A549 (cell line): ENCODE measurements at regions not wholly inside any gene's neighbourhood (a gene's known extent, or its start where the extent isn't known, plus 50 kb on each side); places are given as distances from the start of the nearest gene placed in this dataset.
"Not testable (repeated sequence)": the region's sequence is repeated elsewhere in the genome, so short reads cannot be mapped to it uniquely, and the experiment has no call there.

Experiments
- ATAC-seq, 2 experiments: fragments of 200-7000 bp in 1 of 2; fragments of >200 bp in 1 of 2; cut with Nextera tagmentation in 1 of 2; cut with Tn5 transposase in 1 of 2; 3 replicates each; pipeline versions ENCODE4 v1.8.0 to v1.9.1; 2018 to 2020; ENCODE audit warnings: mild to moderate bottlenecking in 1 of 2, moderate library complexity in 1 of 2
- CTCF ChIA-PET: fragments of 300-600 bp; sonication (Branson Sonifier 250); formaldehyde crosslinking; extraction: SDS; loops from one replicate; lab custom pipeline; 2021; ENCODE audit warnings: antibody characterized with exemption, inconsistent platforms; lab: Yijun Ruan, JAX
- POLR2A ChIA-PET: fragments of 350-600 bp; formaldehyde crosslinking; extraction: SDS; loops from one replicate; lab custom pipeline; 2021; ENCODE audit warnings: antibody characterized with exemption, inconsistent platforms; lab: Yijun Ruan, JAX
- DNase-seq, 2 experiments: peaks; one replicate each; pipeline versions ENCODE4 v3.0.0 to v3.0.0-alpha.2; 2011 to 2016; ENCODE audit warnings: low read depth in 1 of 2, low spot score in 1 of 2
- FAIRE-seq: peaks from 2 replicates; lab custom pipeline; 2011; peaks lifted over from hg19 to GRCh38; lab: Jason Lieb, UNC
- H3K27ac ChIP-seq, 2 experiments: fragments of >200 bp; sonication (Bioruptor Twin); formaldehyde crosslinking; 3 replicates each; pipeline ENCODE4 v1.5.1; 2016 to 2017
- H3K4me1 ChIP-seq: fragments of >200 bp; sonication (Bioruptor Twin); formaldehyde crosslinking; 3 replicates; pipeline ENCODE4 v1.6.1; 2016
- H3K4me2 ChIP-seq: fragments of >200 bp; sonication (Bioruptor Twin); formaldehyde crosslinking; 3 replicates; pipeline ENCODE4 v1.6.1; 2016
- H3K4me3 ChIP-seq: fragments of >200 bp; sonication (Bioruptor Twin); formaldehyde crosslinking; 3 replicates; pipeline ENCODE4 v1.5.1; 2016
- H3K9me3 ChIP-seq: fragments of >200 bp; sonication (Bioruptor Twin); formaldehyde crosslinking; 3 replicates; pipeline ENCODE4 v1.6.1; 2016
- BCL3 ChIP-seq: fragments of >200 bp; sonication (Bioruptor Twin); formaldehyde crosslinking; IDR thresholded peaks from 3 replicates; pipeline ENCODE4 v1.6.1; 2016
- BHLHE40 ChIP-seq: IDR thresholded peaks from 2 replicates; pipeline ENCODE4 v1.6.1; 2012; ENCODE audit warnings: low read depth, low read length, inconsistent platforms
- E2F6 ChIP-seq: IDR thresholded peaks from 2 replicates; pipeline ENCODE4 v1.6.1; 2012; ENCODE audit warnings: low read depth, borderline replicate concordance
- EHF ChIP-seq: fragments of 250-450 bp; sonication (Bioruptor Pico); IDR thresholded peaks from 2 replicates; pipeline ENCODE4 v1.5.0; 2020; ENCODE audit warnings: mild to moderate bottlenecking
- HMGXB4 ChIP-seq: fragments of 250-450 bp; sonication (Bioruptor Pico); IDR thresholded peaks from 2 replicates; pipeline ENCODE4 v1.5.0; 2021; ENCODE audit warnings: mild to moderate bottlenecking, moderate library complexity, borderline replicate concordance
- HOXB13 ChIP-seq: fragments of 250-450 bp; sonication (Bioruptor Pico); IDR thresholded peaks from 2 replicates; pipeline ENCODE4 v1.5.0; 2020; ENCODE audit warnings: low read depth, mild to moderate bottlenecking, moderate library complexity
- JUN ChIP-seq, 2 experiments: fragments of >200 bp; sonication (Bioruptor Twin); formaldehyde crosslinking; IDR thresholded peaks; 2 replicates in 1 of 2; 3 replicates in 1 of 2; pipeline ENCODE4 v1.6.1; 2016 to 2017
- JUNB ChIP-seq: fragments of >200 bp; sonication (Bioruptor Twin); formaldehyde crosslinking; IDR thresholded peaks from 2 replicates; pipeline ENCODE4 v1.6.1; 2016
- RAD21 ChIP-seq, 2 experiments: fragments of >200 bp in 1 of 2; sonication (Bioruptor Twin) in 1 of 2; formaldehyde crosslinking in 1 of 2; IDR thresholded peaks in 1 of 2; conservative IDR thresholded peaks in 1 of 2; 2 replicates in 1 of 2; 3 replicates in 1 of 2; pipeline ENCODE4 v1.6.1; 2012 to 2018; ENCODE audit warnings: inconsistent platforms in 1 of 2
- SREBF2 ChIP-seq: fragments of 450-650 bp; IDR thresholded peaks from 2 replicates; pipeline ENCODE4 v1.6.1; 2014; ENCODE audit warnings: mild to moderate bottlenecking, moderate library complexity
- ZFP36 ChIP-seq: fragments of 450-650 bp; IDR thresholded peaks from 2 replicates; pipeline ENCODE4 v1.6.1; 2014; ENCODE audit warnings: borderline replicate concordance; ENCODE audit not compliant: partially characterized antibody
- WGBS: methylation state at CpG from one replicate; pipeline ENCODE4 v1.1.6; 2017; ENCODE audit errors: missing lambda C conversion rate; 5-methylcytosine and 5-hydroxymethylcytosine counted together

GRCh38 chrX:125492439-125492838 lies 172.8 kb downstream of the TEX13C start:
- FAIRE-seq (no peak), ATAC-seq (no peak), DNase-seq (no peak)
- Histone ChIP-seq H3K4me2 (no peak overlapping the region), H3K27ac (no peak overlapping the region), H3K9me3 (no peaks in the 10 kb centered on the region), H3K4me3 (no peak overlapping the region), H3K4me1 (no peaks in the 10 kb centered on the region)
- ChIA-PET POLR2A (no interaction called here), CTCF (no interaction called here)
- 5% methylated on average over 2 of the region's 2 CpGs for WGBS
- TF ChIP-seq HMGXB4 (CRISPR knock-in tag), result no peak
- no peak for TF ChIP-seq BHLHE40
- TF ChIP-seq JUNB, result no peak
- no peak for TF ChIP-seq BCL3
- TF ChIP-seq E2F6, result no peak

GRCh38 chrX:125493004-125493403 lies 173.3 kb downstream of the TEX13C start:
- 5% methylated on average over 2 of the region's 2 CpGs for WGBS
- H3K27ac ChIP-seq, CTCF ChIA-PET, DNase-seq, H3K9me3 ChIP-seq, H3K4me1 ChIP-seq, FAIRE-seq, H3K4me3 ChIP-seq, POLR2A ChIA-PET, ATAC-seq, H3K4me2 ChIP-seq: not testable (repeated sequence)

GRCh38 chrX:125497667-125498066 lies 178.0 kb downstream of the TEX13C start:
- peak; percentile 18 for FAIRE-seq
- CTCF ChIA-PET, result no interaction called here
- ATAC-seq, result no peak
- H3K4me2 ChIP-seq, result no peak overlapping the region
- 5% methylated on average over 3 of the region's 3 CpGs for WGBS
- TF ChIP-seq SREBF2 (no peak), RAD21 (conservative IDR thresholded peaks at IDR 0.05 in 1 of 2, IDR thresholded peaks at IDR 0.05 in 1 of 2) (no peak), HOXB13 (CRISPR knock-in tag) (no peak)
- no peak for DNase-seq
- H3K4me1 ChIP-seq, result no peaks in the 10 kb centered on the region
- no peak overlapping the region for H3K27ac ChIP-seq
- no peak overlapping the region for H3K4me3 ChIP-seq
- POLR2A ChIA-PET, result no interaction called here
- H3K9me3 ChIP-seq, result no peaks in the 10 kb centered on the region

- DNase-seq (no peak), ATAC-seq (no peak), FAIRE-seq (no peak)
- H3K4me1 ChIP-seq, result no peaks in the 10 kb centered on the region
- H3K27ac ChIP-seq, result no peak overlapping the region
- no peaks in the 10 kb centered on the region for H3K9me3 ChIP-seq
- TF ChIP-seq EHF (CRISPR knock-in tag), result no peak
- TF ChIP-seq JUN (IDR thresholded peaks at IDR 0.05), result no peak
- no peak for TF ChIP-seq ZFP36
- TF ChIP-seq HMGXB4 (CRISPR knock-in tag), result no peak
- H3K4me2 ChIP-seq, result no peak overlapping the region
- ChIA-PET POLR2A (no interaction called here), CTCF (no interaction called here)
- H3K4me3 ChIP-seq, result no peak overlapping the region
- 3% methylated on average over 2 of the region's 2 CpGs for WGBS
Observed at GRCh38 chrX:125503769-125504168, 184.1 kb downstream of the TEX13C start.
